Mucosa of rectum (tissue), 2 donors: ENCODE measurements at regions not wholly inside any gene's neighbourhood (a gene's known extent, or its start where the extent isn't known, plus 50 kb on each side); places are given as distances from the start of the nearest gene placed in this dataset.

ENCODE experiments used
- H3K27ac ChIP-seq, 2 donors: one replicate each; pipeline ENCODE4 v1.7.0; 2013; ENCODE audit warnings: inconsistent platforms in 2 of 2, low read depth in 2 of 2, low read length in 2 of 2
- H3K27me3 ChIP-seq, 2 donors: one replicate each; pipeline ENCODE4 v1.7.0; 2013; ENCODE audit warnings: low read length in 2 of 2; ENCODE audit not compliant: control insufficient read depth in 2 of 2, insufficient read depth in 2 of 2
- H3K36me3 ChIP-seq, 2 donors: one replicate each; pipeline ENCODE4 v1.7.0; 2013; ENCODE audit warnings: low read length in 2 of 2; ENCODE audit not compliant: control insufficient read depth in 2 of 2, insufficient read depth in 2 of 2
- H3K4me1 ChIP-seq, 2 donors: one replicate each; pipeline ENCODE4 v1.7.0; 2013; ENCODE audit warnings: low read length in 2 of 2, mild to moderate bottlenecking in 1 of 2; ENCODE audit not compliant: control insufficient read depth in 2 of 2, insufficient read depth in 2 of 2
- H3K4me3 ChIP-seq, 2 donors: one replicate each; pipeline ENCODE4 v1.7.0; 2013; ENCODE audit warnings: low read length in 2 of 2
- H3K9ac ChIP-seq, 2 donors: one replicate each; pipeline ENCODE4 v1.7.0; 2013; ENCODE audit warnings: low read length in 2 of 2, low read depth in 1 of 2, mild to moderate bottlenecking in 1 of 2
- H3K9me3 ChIP-seq, 2 donors: one replicate each; pipeline ENCODE4 v1.7.0; 2013; ENCODE audit warnings: low read length in 2 of 2; ENCODE audit not compliant: control insufficient read depth in 2 of 2
- donor health status: healthy.
- donor health status: Normal muscosa, but diverticular disease.

GRCh38 chr18:78784861-78785260 is 194.8 kb upstream of the SALL3 start:
- no peak overlapping the region for H3K4me3 ChIP-seq
- no peaks in the 10 kb centered on the region for H3K4me1 ChIP-seq
- H3K27me3 ChIP-seq = no peaks in the 10 kb centered on the region
- no peak overlapping the region for H3K27ac ChIP-seq
- no peak overlapping the region for H3K9ac ChIP-seq
- no peaks in the 10 kb centered on the region for H3K9me3 ChIP-seq
- no peaks in the 10 kb centered on the region for H3K36me3 ChIP-seq

GRCh38 chr18:78785706-78786105 is 193.9 kb upstream of the SALL3 start:
- Histone ChIP-seq H3K36me3 (no peaks in the 10 kb centered on the region), H3K9me3 (no peaks in the 10 kb centered on the region), H3K27ac (no peak overlapping the region), H3K27me3 (no peaks in the 10 kb centered on the region), H3K4me3 (no peak overlapping the region), H3K9ac (no peak overlapping the region), H3K4me1 (no peaks in the 10 kb centered on the region)

- Histone ChIP-seq H3K4me3 (no peak overlapping the region), H3K9ac (no peak overlapping the region)
Observed at GRCh38 chr18:78786776-78787175, 192.8 kb upstream of the SALL3 start.

GRCh38 chr18:78787751-78788150 is 191.9 kb upstream of the SALL3 start:
- Histone ChIP-seq H3K4me1 (no peaks in the 10 kb centered on the region), H3K4me3 (no peak overlapping the region), H3K36me3 (no peaks in the 10 kb centered on the region), H3K9me3 (no peaks in the 10 kb centered on the region), H3K9ac (no peak overlapping the region), H3K27me3 (no peaks in the 10 kb centered on the region), H3K27ac (no peak overlapping the region)

More at GRCh38 chr18:78786776-78787175, 192.8 kb upstream of the SALL3 start:
- no peaks in the 10 kb centered on the region for H3K36me3 ChIP-seq
- H3K27ac ChIP-seq = no peak overlapping the region
- no peaks in the 10 kb centered on the region for H3K4me1 ChIP-seq
- no peaks in the 10 kb centered on the region for H3K27me3 ChIP-seq
- no peaks in the 10 kb centered on the region for H3K9me3 ChIP-seq

- no peaks in the 10 kb centered on the region for H3K27me3 ChIP-seq
- H3K4me1 ChIP-seq = no peaks in the 10 kb centered on the region
- H3K36me3 ChIP-seq = no peaks in the 10 kb centered on the region
- no peak overlapping the region for H3K27ac ChIP-seq
- no peak overlapping the region for H3K9ac ChIP-seq
- no peak overlapping the region for H3K4me3 ChIP-seq
- no peaks in the 10 kb centered on the region for H3K9me3 ChIP-seq
Observed at GRCh38 chr18:78788161-78788560, 191.5 kb upstream of the SALL3 start.

- H3K9ac ChIP-seq = no peak overlapping the region
- H3K4me1 ChIP-seq = no peaks in the 10 kb centered on the region
- H3K27me3 ChIP-seq = no peaks in the 10 kb centered on the region
- H3K4me3 ChIP-seq = no peak overlapping the region
- no peak overlapping the region for H3K27ac ChIP-seq
- H3K9me3 ChIP-seq = no peaks in the 10 kb centered on the region
- no peaks in the 10 kb centered on the region for H3K36me3 ChIP-seq
Observed at GRCh38 chr18:78789850-78790249, 189.8 kb upstream of the SALL3 start.

- Histone ChIP-seq H3K36me3 (no peaks in the 10 kb centered on the region), H3K4me3 (no peak overlapping the region), H3K9ac (no peak overlapping the region), H3K4me1 (no peaks in the 10 kb centered on the region), H3K27me3 (no peaks in the 10 kb centered on the region), H3K27ac (no peak overlapping the region), H3K9me3 (no peaks in the 10 kb centered on the region)
Observed at GRCh38 chr18:78790511-78790910, 189.1 kb upstream of the SALL3 start.

- Histone ChIP-seq H3K4me3 (no peak overlapping the region), H3K4me1 (no peaks in the 10 kb centered on the region), H3K9ac (no peak overlapping the region), H3K36me3 (no peaks in the 10 kb centered on the region), H3K9me3 (no peaks in the 10 kb centered on the region), H3K27me3 (no peaks in the 10 kb centered on the region), H3K27ac (no peak overlapping the region)
Observed at GRCh38 chr18:78790960-78791359, 188.7 kb upstream of the SALL3 start.

GRCh38 chr18:78792094-78792493 is 187.5 kb upstream of the SALL3 start:
- no peaks in the 10 kb centered on the region for H3K36me3 ChIP-seq
- no peaks in the 10 kb centered on the region for H3K9me3 ChIP-seq
- H3K9ac ChIP-seq = no peak overlapping the region
- H3K27me3 ChIP-seq = no peaks in the 10 kb centered on the region
- H3K4me1 ChIP-seq = no peaks in the 10 kb centered on the region
- no peak overlapping the region for H3K27ac ChIP-seq
- no peak overlapping the region for H3K4me3 ChIP-seq

- H3K36me3 ChIP-seq = no peaks in the 10 kb centered on the region
- no peaks in the 10 kb centered on the region for H3K4me1 ChIP-seq
- H3K9ac ChIP-seq = no peak overlapping the region
- H3K9me3 ChIP-seq = no peaks in the 10 kb centered on the region
- H3K27ac ChIP-seq = no peak overlapping the region
- H3K4me3 ChIP-seq = no peak overlapping the region
- H3K27me3 ChIP-seq = no peaks in the 10 kb centered on the region
Observed at GRCh38 chr18:78792736-78793135, 186.9 kb upstream of the SALL3 start.
